GM21576 (cell line): ENCODE measurements at regions not wholly inside any gene's neighbourhood (a gene's known extent, or its start where the extent isn't known, plus 50 kb on each side); places are given as distances from the start of the nearest gene placed in this dataset.

Experiments used
- ATAC-seq: cut with Tn5 transposase; IDR thresholded peaks from one replicate; pipeline ENCODE4 v1.9.1; 2021; ENCODE audit warnings: mild to moderate bottlenecking, moderate library complexity; ENCODE audit not compliant: unreplicated experiment

- no peak for ATAC-seq
Measured at GRCh38 chr13:89845874-89846273, 1501.6 kb upstream of the MIR17HG start.

GRCh38 chr13:89846926-89847585, 1500.4 kb upstream of the MIR17HG start:
- no peak for ATAC-seq

- no peak for ATAC-seq
Measured at GRCh38 chr13:89852570-89852969, 1494.9 kb upstream of the MIR17HG start.

- ATAC-seq, result no peak
Measured at GRCh38 chr13:89856512-89856911, 1491.0 kb upstream of the MIR17HG start.

GRCh38 chr13:89857502-89857901, 1490.0 kb upstream of the MIR17HG start:
- no peak for ATAC-seq

GRCh38 chr13:89862011-89862690, 1485.3 kb upstream of the MIR17HG start:
- ATAC-seq, result no peak

GRCh38 chr13:89862691-89863036, 1484.8 kb upstream of the MIR17HG start:
- no peak for ATAC-seq

GRCh38 chr13:89865164-89866064, 1482.1 kb upstream of the MIR17HG start:
- no peak for ATAC-seq

GRCh38 chr13:89869312-89869711, 1478.2 kb upstream of the MIR17HG start:
- ATAC-seq, result no peak

GRCh38 chr13:89878904-89879303, 1468.6 kb upstream of the MIR17HG start:
- ATAC-seq, result no peak

- no peak for ATAC-seq
Measured at GRCh38 chr13:89880201-89880600, 1467.3 kb upstream of the MIR17HG start.

GRCh38 chr13:89883893-89884448, 1463.5 kb upstream of the MIR17HG start:
- ATAC-seq, result no peak

- no peak for ATAC-seq
Measured at GRCh38 chr13:89890806-89891205, 1456.7 kb upstream of the MIR17HG start.

- ATAC-seq, result no peak
Measured at GRCh38 chr13:89891416-89891815, 1456.1 kb upstream of the MIR17HG start.

GRCh38 chr13:89897681-89898080, 1449.8 kb upstream of the MIR17HG start:
- peak; percentile 67 for ATAC-seq

- ATAC-seq, result no peak
Measured at GRCh38 chr13:89899302-89900103, 1448.0 kb upstream of the MIR17HG start.

- no peak for ATAC-seq
Measured at GRCh38 chr13:89900104-89900765, 1447.3 kb upstream of the MIR17HG start.

- no peak for ATAC-seq
Measured at GRCh38 chr13:89902223-89902622, 1445.3 kb upstream of the MIR17HG start.

- ATAC-seq, result no peak
Measured at GRCh38 chr13:89903115-89903514, 1444.4 kb upstream of the MIR17HG start.

- no peak for ATAC-seq
Measured at GRCh38 chr13:89910166-89910565, 1437.3 kb upstream of the MIR17HG start.
